ENCODE measurements at regions not wholly inside any gene's neighbourhood (a gene's known extent, or its start where the extent isn't known, plus 50 kb on each side); places are given as distances from the start of the nearest gene placed in this dataset.

- Histone ChIP-seq H3K9ac (ENCODE audit: insufficient read depth, low read depth, low read length) (no peak overlapping the region), H2AFZ (ENCODE audit: low read length) (no peak overlapping the region), H3K27me3 (ENCODE audit: control insufficient read depth in 1 of 2, insufficient read depth in 2 of 2, low read length in 2 of 2) (peaks cover 0 to 31% of the 10 kb centered on the region in 2 experiments; a peak in 3 of 5 replicates), H3K9me3 (ENCODE audit: low read length) (no peaks in the 10 kb centered on the region), H3K36me3 (replicated peaks in 1 of 2; ENCODE audit: control insufficient read depth in 1 of 2, insufficient read depth in 2 of 2, low read length in 2 of 2) (no peaks in the 10 kb centered on the region), H3K4me3 (replicated peaks in 1 of 3; ENCODE audit: insufficient read depth in 1 of 3, low read depth in 2 of 3, low read length in 3 of 3) (peak overlapping the region; percentile 57 to 69 (median 65); a peak in 5 of 6 replicates), H3K79me2 (ENCODE audit: insufficient read depth, low read length) (no peaks in the 10 kb centered on the region), H4K20me1 (ENCODE audit: insufficient read depth, low read length) (no peaks in the 10 kb centered on the region), H3K4me2 (ENCODE audit: low read depth, low read length) (peak overlapping the region; percentile 63), H3K4me1 (ENCODE audit: insufficient read depth, low read length) (0 out of 2 replicates have a peak, but pooled peaks cover 4% of the 10 kb centered on the region), H3K27ac (ENCODE audit: extremely low read length, insufficient read depth, low read length) (no peak overlapping the region)
- CTCF ChIA-PET (ENCODE audit: low intra/inter-chr PET ratio, low total read pairs): no interaction called here
- POLR2A ChIA-PET: no interaction called here
- no peak for FAIRE-seq
- no peak; the same call in 1 of the 3 replicates for ATAC-seq
- BruUV-seq (replicated peaks): no TSS peak
- intact Hi-C loops (cut with micrococcal nuclease; ENCODE audit: unreplicated experiment): no loop called here
- WGBS (ENCODE audit: low lambda C conversion rate): 1% methylated on average over 79 of the region's 84 CpGs
- DNase-seq (ENCODE audit: low spot score): no peak
- in situ Hi-C loops (cut with HindIII; ENCODE audit: extremely low pct_ligation_motif_present, low pct_unique_long_range_greater_than_20kb): no loop called here
- no peak for TF ChIP-seq AGO2 (optimal IDR thresholded peaks at IDR 0.05; ENCODE audit: low read depth, low read length)
- TF ChIP-seq ISX (CRISPR knock-in tag; conservative IDR thresholded peaks at IDR 0.05): no peak
- TF ChIP-seq ZNF142 (CRISPR knock-in tag; IDR thresholded peaks at IDR 0.05): peak; percentile 87
- no peak for TF ChIP-seq TMF1 (CRISPR knock-in tag; IDR thresholded peaks at IDR 0.05; ENCODE audit: low read depth)
- no peak for TF ChIP-seq ASH2L (IDR thresholded peaks at IDR 0.05; ENCODE audit: insufficient read length, low read depth, low read length)
- peak; percentile 97; the same call in 1 of the 2 replicates for TF ChIP-seq MTF2 (CRISPR knock-in tag; IDR thresholded peaks at IDR 0.05; ENCODE audit: borderline replicate concordance)
- TF ChIP-seq CBX5 (CRISPR knock-in tag; IDR thresholded peaks at IDR 0.05; ENCODE audit: borderline replicate concordance): no peak
- no peak for TF ChIP-seq PREB (CRISPR knock-in tag; IDR thresholded peaks at IDR 0.05)
- no peak for TF ChIP-seq SPEN (CRISPR knock-in tag; IDR thresholded peaks at IDR 0.05; ENCODE audit: low read depth)
- TF ChIP-seq ZFAT (CRISPR knock-in tag; conservative IDR thresholded peaks at IDR 0.05): no peak
- peak; percentile 91 for TF ChIP-seq CBX2 (IDR thresholded peaks at IDR 0.05; ENCODE audit: low read depth, low read length)
- no peak for TF ChIP-seq CBX2 (CRISPR knock-in tag; IDR thresholded peaks at IDR 0.05; ENCODE audit: low read depth)
- TF ChIP-seq ZNF562 (CRISPR knock-in tag; IDR thresholded peaks at IDR 0.05; ENCODE audit: borderline replicate concordance): no peak
- TF ChIP-seq RNF2 (conservative IDR thresholded peaks at IDR 0.05; ENCODE audit: low read depth): 0 out of 2 replicates have a peak, but pooled peaks have one; percentile 61
- no peak for TF ChIP-seq CENPX (CRISPR knock-in tag; IDR thresholded peaks at IDR 0.05)
- TF ChIP-seq SETDB1 (CRISPR knock-in tag; IDR thresholded peaks at IDR 0.05; ENCODE audit: borderline replicate concordance): no peak
- TF ChIP-seq KDM2A (CRISPR knock-in tag; IDR thresholded peaks at IDR 0.05; ENCODE audit: borderline replicate concordance, low read depth): peak; percentile 23; the same call in 1 of the 2 replicates
Measured at GRCh38 chr2:132038179-132038882, 123.4 kb downstream of the ANKRD30BL start.
